Upper lobe of left lung (tissue), 4 donors: ENCODE measurements at regions not wholly inside any gene's neighbourhood (a gene's known extent, or its start where the extent isn't known, plus 50 kb on each side); places are given as distances from the start of the nearest gene placed in this dataset.

ENCODE experiments used
- CTCF ChIP-seq, 6 experiments: fragments of 450-650 bp in 4 of 6; fragments of 200-600 bp in 2 of 6; sonication (generic) in 2 of 6; IDR thresholded peaks; one replicate each; pipeline ENCODE4 v1.5.1; 2016 to 2019; ENCODE audit warnings: antibody characterized with exemption in 6 of 6
- EP300 ChIP-seq, 4 donors: sonication (generic); formaldehyde crosslinking; IDR thresholded peaks; one replicate each; pipeline ENCODE4 v1.5.1; 2017; ENCODE audit warnings: antibody characterized with exemption in 4 of 4, control low read depth in 2 of 4
- POLR2A ChIP-seq, 4 donors: fragments of 450-650 bp; IDR thresholded peaks; one replicate each; pipeline ENCODE4 v1.5.1; 2016 to 2017; ENCODE audit warnings: antibody characterized with exemption in 4 of 4, mild to moderate bottlenecking in 2 of 4
- POLR2AphosphoS5 ChIP-seq, 2 donors: sonication (generic); formaldehyde crosslinking; IDR thresholded peaks; one replicate each; pipeline ENCODE4 v1.5.1; 2017; ENCODE audit warnings: antibody characterized with exemption in 2 of 2

GRCh38 chr11:11164334-11164690 lies 188.7 kb downstream of the CSNK2A3 start:
- TF ChIP-seq POLR2A (IDR thresholded peaks at IDR 0.05), result no peak
- TF ChIP-seq CTCF (IDR thresholded peaks at IDR 0.05), result no peak
- no peak for TF ChIP-seq EP300 (IDR thresholded peaks at IDR 0.05)
- no peak for TF ChIP-seq POLR2AphosphoS5 (IDR thresholded peaks at IDR 0.05)
